Liver (tissue), 8 donors: ENCODE measurements at regions not wholly inside any gene's neighbourhood (a gene's known extent, or its start where the extent isn't known, plus 50 kb on each side); places are given as distances from the start of the nearest gene placed in this dataset.
"Not testable (repeated sequence)": the region's sequence is repeated elsewhere in the genome, so short reads cannot be mapped to it uniquely, and the experiment has no call there.

Experiments used
- DNase-seq: peaks from one replicate; pipeline ENCODE4 v3.0.0-alpha.2; 2017; ENCODE audit warnings: low spot score
- H3K27ac ChIP-seq, 2 donors: one replicate each; pipeline ENCODE4 v1.7.0; 2013; ENCODE audit warnings: inconsistent platforms in 2 of 2, low read length in 2 of 2, control low read depth in 1 of 2, low read depth in 1 of 2, mild to moderate bottlenecking in 1 of 2
- H3K27me3 ChIP-seq, 4 donors: one replicate each; pipeline versions ENCODE4 v1.6.1 to v1.7.0; 2013; ENCODE audit warnings: low read length in 3 of 4, inconsistent platforms in 1 of 4, mild to moderate bottlenecking in 1 of 4, moderate library complexity in 1 of 4; ENCODE audit not compliant: control insufficient read depth in 4 of 4, insufficient read depth in 4 of 4
- H3K36me3 ChIP-seq, 4 donors: one replicate each; pipeline versions ENCODE4 v1.6.1 to v1.7.0; 2013; ENCODE audit warnings: low read length in 3 of 4, mild to moderate bottlenecking in 3 of 4, low read depth in 1 of 4, moderate library complexity in 1 of 4; ENCODE audit not compliant: control insufficient read depth in 4 of 4, insufficient read depth in 3 of 4
- H3K4me1 ChIP-seq, 4 donors: one replicate each; pipeline versions ENCODE4 v1.6.1 to v1.7.0; 2013; ENCODE audit warnings: low read length in 3 of 4, mild to moderate bottlenecking in 3 of 4, moderate library complexity in 1 of 4; ENCODE audit not compliant: control insufficient read depth in 4 of 4, insufficient read depth in 4 of 4
- H3K4me3 ChIP-seq, 3 donors: one replicate each; pipeline versions ENCODE4 v1.6.1 to v1.7.0; 2013; ENCODE audit warnings: low read length in 3 of 3, control low read depth in 1 of 3, low read depth in 1 of 3, mild to moderate bottlenecking in 1 of 3
- H3K9ac ChIP-seq, 2 donors: one replicate each; pipeline ENCODE4 v1.7.0; 2013; ENCODE audit warnings: low read length in 2 of 2, mild to moderate bottlenecking in 2 of 2, moderate library complexity in 2 of 2, control low read depth in 1 of 2, low read depth in 1 of 2
- H3K9me3 ChIP-seq, 4 donors: one replicate each; pipeline versions ENCODE4 v1.6.1 to v1.7.0; 2013; ENCODE audit warnings: low read length in 3 of 4; ENCODE audit not compliant: control insufficient read depth in 4 of 4
- ATF3 ChIP-seq: IDR thresholded peaks from 2 replicates; pipeline ENCODE4 v1.6.1; 2016; ENCODE audit warnings: antibody characterized with exemption
- EGR1 ChIP-seq, 2 donors: IDR thresholded peaks; 2 replicates each; pipeline ENCODE4 v1.6.1; 2016 to 2018; ENCODE audit warnings: antibody characterized with exemption in 2 of 2, low read depth in 2 of 2
- FOXA2 ChIP-seq: IDR thresholded peaks from 2 replicates; pipeline ENCODE4 v1.6.1; 2016; ENCODE audit warnings: antibody characterized with exemption
- GABPA ChIP-seq, 2 donors: IDR thresholded peaks in 1 of 2; conservative IDR thresholded peaks in 1 of 2; 2 replicates each; pipeline ENCODE4 v1.6.1; 2016; ENCODE audit warnings: antibody characterized with exemption in 2 of 2, mild to moderate bottlenecking in 1 of 2, moderate library complexity in 1 of 2
- HNF4A ChIP-seq, 2 donors: conservative IDR thresholded peaks; 2 replicates each; pipeline ENCODE4 v1.6.1; 2016; ENCODE audit warnings: antibody characterized with exemption in 2 of 2, mild to moderate bottlenecking in 2 of 2
- HNF4G ChIP-seq: IDR thresholded peaks from 2 replicates; pipeline ENCODE4 v1.6.1; 2016; ENCODE audit warnings: antibody characterized with exemption
- JUND ChIP-seq, 2 donors: IDR thresholded peaks; 2 replicates each; pipeline ENCODE4 v1.6.1; 2016; ENCODE audit warnings: antibody characterized with exemption in 2 of 2
- NR2F2 ChIP-seq: IDR thresholded peaks from 2 replicates; pipeline ENCODE4 v1.6.1; 2016; ENCODE audit warnings: antibody characterized with exemption
- RAD21 ChIP-seq, 2 donors: IDR thresholded peaks; 2 replicates each; pipeline ENCODE4 v1.6.1; 2016; ENCODE audit warnings: antibody characterized with exemption in 2 of 2, mild to moderate bottlenecking in 2 of 2
- RXRA ChIP-seq, 2 donors: IDR thresholded peaks; 2 replicates each; pipeline ENCODE4 v1.6.1; 2017 to 2018; ENCODE audit warnings: antibody characterized with exemption in 2 of 2, mild to moderate bottlenecking in 1 of 2
- SP1 ChIP-seq: IDR thresholded peaks from 2 replicates; pipeline ENCODE4 v1.6.1; 2018; ENCODE audit warnings: antibody characterized with exemption, mild to moderate bottlenecking
- TAF1 ChIP-seq: conservative IDR thresholded peaks from 2 replicates; pipeline ENCODE4 v1.6.1; 2016; ENCODE audit warnings: antibody characterized with exemption, mild to moderate bottlenecking
- YY1 ChIP-seq: IDR thresholded peaks from 2 replicates; pipeline ENCODE4 v1.6.1; 2016; ENCODE audit warnings: antibody characterized with exemption, mild to moderate bottlenecking
- WGBS: extraction: QIAGEN DNeasy Blood & Tissue Kit; methylation state at CpG from one replicate; pipeline ENCODE4 v1.1.7; 2013; 5-methylcytosine and 5-hydroxymethylcytosine counted together
- TF ChIP-seq, protein P1 (sequence below): IDR thresholded peaks from 2 replicates; pipeline ENCODE4 v1.6.1; 2016; ENCODE audit warnings: antibody characterized with exemption, mild to moderate bottlenecking
- TF ChIP-seq, protein P2 (sequence below): IDR thresholded peaks from 2 replicates; pipeline ENCODE4 v1.6.1; 2016; ENCODE audit warnings: antibody characterized with exemption
- TF ChIP-seq, protein P3 (sequence below): fragments of 150-350 bp; IDR thresholded peaks from 2 replicates; pipeline ENCODE4 v1.5.1; 2017; ENCODE audit warnings: improper control_type of control experiment, low read depth, low read length; ENCODE audit not compliant: missing input control
- TF ChIP-seq, protein P4 (sequence below): IDR thresholded peaks from 2 replicates; pipeline ENCODE4 v1.6.1; 2016; ENCODE audit warnings: antibody characterized with exemption
- donor health status: healthy.
- donor health status: healthy.
- donor health status: healthy.
- donor health status: healthy.
- donor health status: healthy.

DNA sequence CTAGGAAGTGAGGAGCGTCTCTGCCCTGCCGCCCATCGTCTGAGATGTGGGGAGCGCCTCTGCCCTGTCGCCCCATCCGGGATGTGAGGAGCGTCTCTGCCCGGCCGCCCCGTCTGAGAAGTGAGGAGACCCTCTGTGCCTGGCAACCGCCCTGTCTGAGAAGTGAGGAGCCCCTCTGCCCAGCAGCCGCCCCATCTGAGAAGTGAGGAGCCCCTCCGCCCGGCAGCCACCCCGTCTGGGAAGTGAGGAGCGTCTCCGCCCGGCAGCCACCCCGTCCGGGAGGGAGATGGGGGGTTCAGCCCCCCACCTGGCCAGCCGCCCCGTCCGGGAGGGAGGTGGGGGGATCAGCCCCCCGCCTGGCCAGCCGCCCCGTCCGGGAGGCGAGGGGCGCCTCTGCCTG is 840.5 kb upstream of the CHORDC1 start:
- not testable (repeated sequence) for H3K27ac ChIP-seq, H3K36me3 ChIP-seq, DNase-seq, H3K9ac ChIP-seq, H3K4me3 ChIP-seq, H3K4me1 ChIP-seq, H3K9me3 ChIP-seq, H3K27me3 ChIP-seq
- 94% methylated on average over 26 of the region's 29 CpGs for WGBS

DNA sequence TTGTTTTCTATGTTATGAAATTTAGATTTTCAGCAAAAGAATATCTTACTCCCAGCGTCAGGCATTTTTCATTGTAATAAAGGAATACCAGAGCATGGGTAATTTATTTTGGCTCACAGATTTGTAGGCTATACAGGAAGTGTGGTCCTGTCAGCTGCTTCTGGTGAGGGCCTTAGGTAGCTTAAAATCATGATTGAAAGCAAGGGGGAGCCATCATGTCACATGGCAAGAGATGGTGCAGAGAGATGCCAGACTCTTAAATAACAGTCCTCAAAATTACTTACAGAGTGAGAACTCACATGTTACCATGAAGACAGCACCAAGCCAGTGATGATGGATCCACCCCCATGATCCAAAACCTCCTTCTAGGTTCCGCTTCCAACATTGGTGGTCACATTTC is 825.0 kb upstream of the CHORDC1 start:
- Histone ChIP-seq H3K9ac (no peak overlapping the region), H3K27ac (no peak overlapping the region), H3K4me1 (no peaks in the 10 kb centered on the region), H3K27me3 (no peaks in the 10 kb centered on the region), H3K4me3 (no peak overlapping the region), H3K36me3 (no peaks in the 10 kb centered on the region), H3K9me3 (peaks cover 0 to 4% (median 2%) of the 10 kb centered on the region in 4 donors)
- TF ChIP-seq, protein P1, sequence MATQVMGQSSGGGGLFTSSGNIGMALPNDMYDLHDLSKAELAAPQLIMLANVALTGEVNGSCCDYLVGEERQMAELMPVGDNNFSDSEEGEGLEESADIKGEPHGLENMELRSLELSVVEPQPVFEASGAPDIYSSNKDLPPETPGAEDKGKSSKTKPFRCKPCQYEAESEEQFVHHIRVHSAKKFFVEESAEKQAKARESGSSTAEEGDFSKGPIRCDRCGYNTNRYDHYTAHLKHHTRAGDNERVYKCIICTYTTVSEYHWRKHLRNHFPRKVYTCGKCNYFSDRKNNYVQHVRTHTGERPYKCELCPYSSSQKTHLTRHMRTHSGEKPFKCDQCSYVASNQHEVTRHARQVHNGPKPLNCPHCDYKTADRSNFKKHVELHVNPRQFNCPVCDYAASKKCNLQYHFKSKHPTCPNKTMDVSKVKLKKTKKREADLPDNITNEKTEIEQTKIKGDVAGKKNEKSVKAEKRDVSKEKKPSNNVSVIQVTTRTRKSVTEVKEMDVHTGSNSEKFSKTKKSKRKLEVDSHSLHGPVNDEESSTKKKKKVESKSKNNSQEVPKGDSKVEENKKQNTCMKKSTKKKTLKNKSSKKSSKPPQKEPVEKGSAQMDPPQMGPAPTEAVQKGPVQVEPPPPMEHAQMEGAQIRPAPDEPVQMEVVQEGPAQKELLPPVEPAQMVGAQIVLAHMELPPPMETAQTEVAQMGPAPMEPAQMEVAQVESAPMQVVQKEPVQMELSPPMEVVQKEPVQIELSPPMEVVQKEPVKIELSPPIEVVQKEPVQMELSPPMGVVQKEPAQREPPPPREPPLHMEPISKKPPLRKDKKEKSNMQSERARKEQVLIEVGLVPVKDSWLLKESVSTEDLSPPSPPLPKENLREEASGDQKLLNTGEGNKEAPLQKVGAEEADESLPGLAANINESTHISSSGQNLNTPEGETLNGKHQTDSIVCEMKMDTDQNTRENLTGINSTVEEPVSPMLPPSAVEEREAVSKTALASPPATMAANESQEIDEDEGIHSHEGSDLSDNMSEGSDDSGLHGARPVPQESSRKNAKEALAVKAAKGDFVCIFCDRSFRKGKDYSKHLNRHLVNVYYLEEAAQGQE: no peak
- no peak for TF ChIP-seq SP1
- TF ChIP-seq ATF3: no peak
- no peak for TF ChIP-seq GABPA (IDR thresholded peaks at IDR 0.05 in 1 of 2, conservative IDR thresholded peaks at IDR 0.05 in 1 of 2)
- no peak for TF ChIP-seq JUND (IDR thresholded peaks at IDR 0.05)
- TF ChIP-seq NR2F2: no peak
- no peak for TF ChIP-seq EGR1 (IDR thresholded peaks at IDR 0.05; ENCODE audit: low read depth in 2 of 2)
- no peak for TF ChIP-seq RAD21 (IDR thresholded peaks at IDR 0.05)
- no peak for TF ChIP-seq YY1
- TF ChIP-seq RXRA (IDR thresholded peaks at IDR 0.05): no peak
- no peak for TF ChIP-seq HNF4G
- no peak for TF ChIP-seq FOXA2
- TF ChIP-seq, protein P2, sequence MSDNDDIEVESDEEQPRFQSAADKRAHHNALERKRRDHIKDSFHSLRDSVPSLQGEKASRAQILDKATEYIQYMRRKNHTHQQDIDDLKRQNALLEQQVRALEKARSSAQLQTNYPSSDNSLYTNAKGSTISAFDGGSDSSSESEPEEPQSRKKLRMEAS: no peak
- TF ChIP-seq, protein P3, sequence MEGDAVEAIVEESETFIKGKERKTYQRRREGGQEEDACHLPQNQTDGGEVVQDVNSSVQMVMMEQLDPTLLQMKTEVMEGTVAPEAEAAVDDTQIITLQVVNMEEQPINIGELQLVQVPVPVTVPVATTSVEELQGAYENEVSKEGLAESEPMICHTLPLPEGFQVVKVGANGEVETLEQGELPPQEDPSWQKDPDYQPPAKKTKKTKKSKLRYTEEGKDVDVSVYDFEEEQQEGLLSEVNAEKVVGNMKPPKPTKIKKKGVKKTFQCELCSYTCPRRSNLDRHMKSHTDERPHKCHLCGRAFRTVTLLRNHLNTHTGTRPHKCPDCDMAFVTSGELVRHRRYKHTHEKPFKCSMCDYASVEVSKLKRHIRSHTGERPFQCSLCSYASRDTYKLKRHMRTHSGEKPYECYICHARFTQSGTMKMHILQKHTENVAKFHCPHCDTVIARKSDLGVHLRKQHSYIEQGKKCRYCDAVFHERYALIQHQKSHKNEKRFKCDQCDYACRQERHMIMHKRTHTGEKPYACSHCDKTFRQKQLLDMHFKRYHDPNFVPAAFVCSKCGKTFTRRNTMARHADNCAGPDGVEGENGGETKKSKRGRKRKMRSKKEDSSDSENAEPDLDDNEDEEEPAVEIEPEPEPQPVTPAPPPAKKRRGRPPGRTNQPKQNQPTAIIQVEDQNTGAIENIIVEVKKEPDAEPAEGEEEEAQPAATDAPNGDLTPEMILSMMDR: no peak
- TF ChIP-seq TAF1: no peak
- TF ChIP-seq, protein P4, sequence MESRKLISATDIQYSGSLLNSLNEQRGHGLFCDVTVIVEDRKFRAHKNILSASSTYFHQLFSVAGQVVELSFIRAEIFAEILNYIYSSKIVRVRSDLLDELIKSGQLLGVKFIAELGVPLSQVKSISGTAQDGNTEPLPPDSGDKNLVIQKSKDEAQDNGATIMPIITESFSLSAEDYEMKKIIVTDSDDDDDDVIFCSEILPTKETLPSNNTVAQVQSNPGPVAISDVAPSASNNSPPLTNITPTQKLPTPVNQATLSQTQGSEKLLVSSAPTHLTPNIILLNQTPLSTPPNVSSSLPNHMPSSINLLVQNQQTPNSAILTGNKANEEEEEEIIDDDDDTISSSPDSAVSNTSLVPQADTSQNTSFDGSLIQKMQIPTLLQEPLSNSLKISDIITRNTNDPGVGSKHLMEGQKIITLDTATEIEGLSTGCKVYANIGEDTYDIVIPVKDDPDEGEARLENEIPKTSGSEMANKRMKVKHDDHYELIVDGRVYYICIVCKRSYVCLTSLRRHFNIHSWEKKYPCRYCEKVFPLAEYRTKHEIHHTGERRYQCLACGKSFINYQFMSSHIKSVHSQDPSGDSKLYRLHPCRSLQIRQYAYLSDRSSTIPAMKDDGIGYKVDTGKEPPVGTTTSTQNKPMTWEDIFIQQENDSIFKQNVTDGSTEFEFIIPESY: no peak
- no peak for TF ChIP-seq HNF4A (conservative IDR thresholded peaks at IDR 0.05)
- no peak for DNase-seq
- WGBS: 73% methylated on average over 2 of the region's 2 CpGs
